ENCODE measurements at regions not wholly inside any gene's neighbourhood (a gene's known extent, or its start where the extent isn't known, plus 50 kb on each side); places are given as distances from the start of the nearest gene placed in this dataset.

GRCh38 chr10:43978936-43979335 lies 330.3 kb upstream of the ZNF32 start:
- H3K4me3 ChIP-seq (ENCODE audit: low read depth, low read length) = no peak overlapping the region
- H3K36me3 ChIP-seq (ENCODE audit: control insufficient read depth, insufficient read depth, low read length) = no peaks in the 10 kb centered on the region
- DNase-seq (ENCODE audit: low read depth) (no peak), FAIRE-seq (no peak)
- H3K27me3 ChIP-seq (ENCODE audit: control insufficient read depth, insufficient read depth, low read length) = no peaks in the 10 kb centered on the region
- TF ChIP-seq CTCF (IDR thresholded peaks at IDR 0.05; ENCODE audit: insufficient read depth, low read length, severe bottlenecking) = no peak

- TF ChIP-seq CTCF (IDR thresholded peaks at IDR 0.05; ENCODE audit: insufficient read depth, low read length, severe bottlenecking) = no peak
- DNase-seq (ENCODE audit: low read depth) = no peak
- no peaks in the 10 kb centered on the region for H3K27me3 ChIP-seq (ENCODE audit: control insufficient read depth, insufficient read depth, low read length)
- no peaks in the 10 kb centered on the region for H3K36me3 ChIP-seq (ENCODE audit: control insufficient read depth, insufficient read depth, low read length)
- no peak for FAIRE-seq
- H3K4me3 ChIP-seq (ENCODE audit: low read depth, low read length) = no peak overlapping the region
Observed at GRCh38 chr10:43978091-43978490, 329.4 kb upstream of the ZNF32 start.

GRCh38 chr10:43976292-43976691 lies 327.6 kb upstream of the ZNF32 start:
- DNase-seq (ENCODE audit: low read depth) (no peak), FAIRE-seq (no peak)
- H3K36me3 ChIP-seq (ENCODE audit: control insufficient read depth, insufficient read depth, low read length) = no peaks in the 10 kb centered on the region
- H3K4me3 ChIP-seq (ENCODE audit: low read depth, low read length) = no peak overlapping the region
- no peak for TF ChIP-seq CTCF (IDR thresholded peaks at IDR 0.05; ENCODE audit: insufficient read depth, low read length, severe bottlenecking)
- no peaks in the 10 kb centered on the region for H3K27me3 ChIP-seq (ENCODE audit: control insufficient read depth, insufficient read depth, low read length)

- Histone ChIP-seq H3K36me3 (ENCODE audit: control insufficient read depth, insufficient read depth, low read length) (no peaks in the 10 kb centered on the region), H3K27me3 (ENCODE audit: control insufficient read depth, insufficient read depth, low read length) (no peaks in the 10 kb centered on the region), H3K4me3 (ENCODE audit: low read depth, low read length) (no peak overlapping the region)
- no peak for TF ChIP-seq CTCF (IDR thresholded peaks at IDR 0.05; ENCODE audit: insufficient read depth, low read length, severe bottlenecking)
- DNase-seq (ENCODE audit: low read depth) (no peak), FAIRE-seq (no peak)
Observed at GRCh38 chr10:43973801-43974200, 325.1 kb upstream of the ZNF32 start.

- H3K27me3 ChIP-seq (ENCODE audit: control insufficient read depth, insufficient read depth, low read length) = no peaks in the 10 kb centered on the region
- no peak overlapping the region for H3K4me3 ChIP-seq (ENCODE audit: low read depth, low read length)
- H3K36me3 ChIP-seq (ENCODE audit: control insufficient read depth, insufficient read depth, low read length) = no peaks in the 10 kb centered on the region
- FAIRE-seq (no peak), DNase-seq (ENCODE audit: low read depth) (no peak)
- no peak for TF ChIP-seq CTCF (IDR thresholded peaks at IDR 0.05; ENCODE audit: insufficient read depth, low read length, severe bottlenecking)
Observed at GRCh38 chr10:43972976-43973647, 324.4 kb upstream of the ZNF32 start.

GRCh38 chr10:43971981-43972380 lies 323.3 kb upstream of the ZNF32 start:
- TF ChIP-seq CTCF (IDR thresholded peaks at IDR 0.05; ENCODE audit: insufficient read depth, low read length, severe bottlenecking) = no peak
- DNase-seq (ENCODE audit: low read depth) (no peak), FAIRE-seq (no peak)
- H3K4me3 ChIP-seq (ENCODE audit: low read depth, low read length) = no peak overlapping the region
- no peaks in the 10 kb centered on the region for H3K36me3 ChIP-seq (ENCODE audit: control insufficient read depth, insufficient read depth, low read length)
- no peaks in the 10 kb centered on the region for H3K27me3 ChIP-seq (ENCODE audit: control insufficient read depth, insufficient read depth, low read length)

Measured in bronchial epithelial cell (primary cell).